HG03521 (cell line): ENCODE measurements at regions not wholly inside any gene's neighbourhood (a gene's known extent, or its start where the extent isn't known, plus 50 kb on each side); places are given as distances from the start of the nearest gene placed in this dataset.
"Not testable (repeated sequence)": the region's sequence is repeated elsewhere in the genome, so short reads cannot be mapped to it uniquely, and the experiment has no call there.

Experiments used
- ATAC-seq: cut with Tn5 transposase; IDR thresholded peaks from one replicate; pipeline ENCODE4 v1.9.1; 2021; ENCODE audit warnings: mild to moderate bottlenecking, moderate library complexity; ENCODE audit not compliant: unreplicated experiment

DNA sequence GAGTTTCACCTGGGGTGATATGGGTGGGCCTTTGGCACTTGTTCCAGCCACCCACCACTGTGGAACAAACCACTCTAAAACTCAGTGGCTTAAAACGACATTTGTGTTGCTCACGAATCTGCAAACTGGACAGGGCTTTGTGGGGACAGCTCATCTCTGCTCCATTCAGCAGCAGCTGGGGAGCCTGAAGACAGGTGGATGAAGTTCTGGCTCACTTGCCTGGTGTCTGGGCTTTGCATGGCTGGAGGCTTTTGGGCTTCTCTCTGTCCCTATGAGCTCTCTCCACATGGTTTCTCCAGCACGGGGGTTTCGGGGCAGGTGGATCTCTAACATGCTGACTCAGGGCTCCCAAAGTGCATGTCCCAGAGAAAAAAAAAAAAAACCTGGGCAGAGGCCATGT lies 93.0 kb upstream of the GLI2 start:
- no peak for ATAC-seq

GRCh38 chr2:120646994-120647393 lies 88.7 kb upstream of the GLI2 start:
- ATAC-seq, result no peak

GRCh38 chr2:120647487-120647886 lies 88.2 kb upstream of the GLI2 start:
- no peak for ATAC-seq

- not testable (repeated sequence) for ATAC-seq
Observed at GRCh38 chr2:120649381-120649780, 86.3 kb upstream of the GLI2 start.

DNA sequence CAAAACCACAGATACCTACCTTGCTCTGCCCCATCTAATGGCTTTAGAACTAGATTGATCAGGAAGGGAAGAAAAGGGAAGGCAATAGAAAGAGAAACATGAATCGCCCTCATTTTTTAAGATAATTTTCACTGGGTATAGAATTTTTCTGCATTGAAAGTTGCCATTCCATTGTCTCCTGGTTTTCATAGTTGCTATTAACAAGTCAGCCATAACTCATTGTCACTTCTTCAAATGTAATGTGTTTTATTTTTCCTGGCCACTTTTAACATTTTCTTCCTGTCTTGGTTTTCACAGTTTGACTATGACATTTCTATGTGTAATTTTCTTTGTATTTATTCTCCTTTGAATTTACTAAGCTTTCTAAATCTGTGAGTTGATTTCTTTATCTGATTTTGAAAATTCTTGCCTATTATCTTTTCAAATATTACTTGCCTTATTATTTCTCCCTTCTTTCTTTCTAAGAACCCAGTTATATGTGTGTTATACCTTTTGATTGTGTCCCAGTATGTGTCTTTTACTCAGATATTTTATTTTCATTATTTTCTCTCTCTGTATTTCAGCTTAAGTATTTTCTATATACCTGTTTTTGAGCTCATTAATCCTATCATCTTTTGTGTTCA lies 85.5 kb upstream of the GLI2 start:
- no peak for ATAC-seq

DNA sequence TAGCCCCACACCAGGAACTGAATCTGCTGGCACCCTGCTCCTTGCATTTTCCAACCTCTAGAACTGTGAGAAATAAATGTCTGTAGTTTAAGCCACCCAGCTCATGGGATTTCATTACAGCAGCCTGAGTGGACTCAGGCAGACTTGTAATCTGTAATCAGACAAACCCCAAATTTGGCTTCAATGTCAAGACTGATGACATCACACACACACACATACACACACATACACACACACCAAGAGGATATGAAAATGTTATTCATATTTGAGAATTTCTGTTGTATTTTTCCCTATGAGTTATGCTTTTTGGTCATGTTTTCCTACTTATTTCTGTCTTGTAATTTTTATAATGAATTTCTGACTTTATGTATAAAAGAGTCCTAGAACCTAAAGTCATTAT lies 83.8 kb upstream of the GLI2 start:
- ATAC-seq, result no peak

DNA sequence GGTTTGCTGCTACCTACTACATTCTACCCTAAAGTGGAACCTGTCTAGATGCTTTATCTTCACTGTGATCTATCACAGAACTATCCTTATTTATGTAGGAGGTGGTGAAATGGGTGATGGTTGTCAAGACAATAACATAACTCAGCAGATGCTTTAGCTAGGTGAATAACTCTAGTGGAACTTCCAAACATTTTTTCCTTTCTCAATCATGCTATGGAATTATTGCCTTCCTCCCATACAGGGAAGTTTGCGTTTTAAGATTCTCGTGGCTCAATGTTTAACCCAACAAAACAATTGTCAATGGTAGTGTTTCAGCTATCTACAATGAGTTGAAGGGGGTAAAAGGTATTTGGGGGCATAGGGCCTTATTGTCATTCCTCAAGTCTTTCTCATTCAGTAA lies 82.6 kb upstream of the GLI2 start:
- no peak for ATAC-seq

DNA sequence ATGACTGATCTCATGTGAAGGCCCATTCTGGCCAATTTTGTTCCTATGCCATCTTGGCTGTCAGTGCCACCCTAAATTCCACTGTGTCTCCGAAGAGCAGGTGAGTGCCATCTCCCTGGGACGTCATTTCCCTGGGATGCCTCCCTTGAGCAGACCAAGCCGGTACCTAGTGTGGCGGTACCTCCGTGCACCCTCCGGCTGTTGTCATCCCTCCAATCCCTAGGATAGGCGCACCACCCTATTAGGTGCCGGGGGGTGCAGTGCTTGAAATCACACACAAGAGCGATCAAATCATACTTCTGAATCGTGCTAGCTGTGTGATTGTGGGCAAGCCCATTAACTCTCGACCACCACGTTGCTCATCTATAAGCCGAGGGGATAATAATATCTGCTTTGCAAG lies 81.8 kb upstream of the GLI2 start:
- ATAC-seq, result no peak

DNA sequence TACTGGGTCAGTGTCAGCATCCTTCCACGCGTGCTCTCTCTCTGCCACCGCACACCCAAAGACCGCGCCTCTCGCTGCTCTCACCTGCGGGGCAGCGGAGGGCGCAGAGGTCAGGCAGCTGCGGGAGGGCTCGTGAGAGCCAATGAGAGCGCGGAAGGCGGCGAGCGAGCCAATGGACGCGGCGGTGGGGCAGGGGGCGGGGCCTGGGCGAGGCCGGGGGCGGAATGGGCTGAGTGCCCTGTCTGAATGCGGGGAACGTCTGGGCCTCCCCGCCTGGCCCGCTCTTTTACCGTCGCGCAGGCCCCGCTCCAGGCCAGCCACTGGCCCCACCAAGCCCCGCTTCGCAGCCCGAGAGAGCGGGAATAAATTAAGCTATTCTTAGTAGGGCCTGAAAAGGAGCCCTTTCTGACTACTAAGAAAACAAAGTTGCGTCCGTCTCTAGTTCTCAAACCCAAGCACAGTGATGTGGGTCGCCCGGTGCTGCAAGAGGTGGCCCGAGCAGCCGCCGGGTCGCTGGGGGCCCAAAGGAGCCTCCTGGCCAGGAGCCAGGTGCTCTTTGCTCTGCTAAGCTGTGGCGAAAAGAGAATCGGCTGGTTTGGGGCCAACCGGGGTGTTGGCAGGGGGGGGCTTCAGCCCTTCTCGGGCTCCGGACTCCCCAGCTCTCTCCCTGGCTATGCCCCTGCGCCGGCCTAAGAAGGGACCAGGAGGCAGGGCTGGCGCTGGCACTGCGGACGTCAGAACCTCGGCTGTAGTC lies 81.1 kb upstream of the GLI2 start:
- ATAC-seq, result no peak

- no peak for ATAC-seq
Observed at GRCh38 chr2:120656273-120656950, 79.3 kb upstream of the GLI2 start.

GRCh38 chr2:120658042-120658769 lies 77.5 kb upstream of the GLI2 start:
- ATAC-seq, result no peak

- ATAC-seq, result no peak
Observed at GRCh38 chr2:120658770-120659158, 76.9 kb upstream of the GLI2 start.

GRCh38 chr2:120659275-120659977 lies 76.2 kb upstream of the GLI2 start:
- no peak for ATAC-seq

DNA sequence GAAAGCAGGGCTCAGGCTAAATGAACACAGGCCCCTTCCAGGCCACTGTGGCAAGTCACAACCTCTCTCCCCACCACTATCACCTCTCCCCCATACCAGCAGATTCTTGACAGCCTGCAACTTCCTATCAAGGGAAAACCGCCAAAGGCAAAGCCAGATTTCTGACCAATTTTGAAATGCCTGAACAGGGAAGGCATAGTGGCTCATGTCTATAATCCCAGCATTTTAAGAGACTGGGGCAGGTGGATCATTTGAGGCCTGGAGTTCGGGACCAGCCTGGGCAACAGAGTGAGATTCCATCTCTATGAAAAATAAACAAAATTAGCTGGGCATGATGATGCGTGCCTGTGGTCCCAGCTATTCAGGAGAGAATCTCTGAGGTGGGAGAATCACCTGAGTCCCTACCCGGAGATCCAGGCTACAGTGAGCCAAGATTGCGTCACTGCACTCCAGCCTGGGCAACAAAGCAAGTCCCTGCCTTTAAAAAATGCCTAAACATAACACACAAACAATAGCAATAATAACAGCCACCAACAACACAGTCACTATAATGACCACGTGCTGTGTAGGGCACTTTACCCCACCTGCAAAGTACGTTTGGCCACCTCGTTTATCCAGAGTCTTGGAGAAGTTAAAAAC lies 75.5 kb upstream of the GLI2 start:
- ATAC-seq, result no peak

GRCh38 chr2:120660771-120661459 lies 74.8 kb upstream of the GLI2 start:
- ATAC-seq, result no peak

GRCh38 chr2:120661551-120661950 lies 74.1 kb upstream of the GLI2 start:
- no peak for ATAC-seq

DNA sequence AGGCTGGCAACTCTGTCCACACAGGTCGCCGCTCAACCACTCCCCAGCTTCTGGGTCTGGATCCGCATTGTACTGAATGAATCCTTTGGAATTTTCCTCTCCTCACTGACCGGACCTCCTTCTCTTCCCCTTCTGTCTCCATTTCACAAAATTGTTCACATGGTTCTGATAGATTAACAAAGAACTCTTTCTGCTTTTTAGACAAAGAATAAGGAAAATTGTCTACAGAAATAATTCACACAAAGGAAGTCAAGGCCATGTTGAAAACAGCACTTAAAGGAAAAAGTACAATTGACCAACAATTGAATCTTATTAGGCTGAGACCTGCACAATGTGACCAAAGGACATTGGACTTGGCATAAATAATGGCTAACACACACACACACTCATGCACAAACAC lies 73.6 kb upstream of the GLI2 start:
- no peak for ATAC-seq

DNA sequence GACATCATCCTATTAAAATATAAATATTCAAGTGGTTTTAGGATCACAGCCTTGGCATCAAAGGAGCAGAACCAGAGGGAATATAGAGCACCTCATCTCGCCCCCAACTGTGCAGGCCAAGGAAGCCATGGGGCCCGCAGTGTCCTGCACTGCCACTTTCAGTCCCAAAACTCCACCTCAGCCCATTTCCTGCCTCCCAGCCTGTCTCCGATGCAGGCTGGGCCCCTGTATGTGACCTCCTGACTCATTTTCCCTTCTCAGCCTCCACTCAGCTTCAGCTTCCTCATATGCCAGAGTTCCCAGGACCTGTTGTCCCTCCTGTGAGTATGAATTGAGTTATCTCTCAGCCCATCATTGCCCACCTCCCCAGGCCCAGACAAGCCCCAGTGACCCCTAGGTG lies 72.9 kb upstream of the GLI2 start:
- no peak for ATAC-seq

- no peak for ATAC-seq
Observed at GRCh38 chr2:120666433-120666832, 69.2 kb upstream of the GLI2 start.

DNA sequence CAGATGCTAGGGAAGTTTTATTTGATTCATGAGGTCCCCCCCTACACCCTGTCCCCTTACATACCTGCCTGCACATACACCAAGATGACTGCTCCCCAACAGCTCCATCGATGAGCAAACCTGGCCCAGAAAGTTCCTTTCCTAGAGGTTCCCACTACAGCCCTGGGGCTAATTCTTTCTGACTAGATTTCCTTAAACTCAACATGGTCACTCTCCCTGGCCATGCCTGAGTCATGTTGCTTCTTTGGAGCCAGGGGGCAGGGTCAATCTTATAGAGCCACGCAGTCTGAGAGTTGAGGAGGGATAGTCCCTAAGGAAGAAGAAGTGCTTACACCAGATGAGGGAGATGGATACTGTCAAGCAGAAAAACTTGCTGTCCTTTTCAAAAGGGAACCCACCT lies 67.7 kb upstream of the GLI2 start:
- ATAC-seq, result no peak
